Neural cell (in vitro differentiated cells): ENCODE measurements at regions not wholly inside any gene's neighbourhood (a gene's known extent, or its start where the extent isn't known, plus 50 kb on each side); places are given as distances from the start of the nearest gene placed in this dataset.

ENCODE experiments used
- H2AFZ ChIP-seq: fragments of 200-600, 300-800 bp; sonication (generic), shearing (Covaris generic); 2 replicates; pipeline ENCODE4 v1.6.0; 2014; ENCODE audit warnings: low read depth, mild to moderate bottlenecking, antibody characterized with exemption, low read length, moderate library complexity
- H3F3A ChIP-seq: fragments of 200-600 bp; shearing (Covaris generic); 2 replicates; pipeline ENCODE4 v1.6.1; 2016; ENCODE audit warnings: mild to moderate bottlenecking, moderate library complexity, mixed read lengths, antibody characterized with exemption, low read length; ENCODE audit not compliant: insufficient read depth, poor library complexity, severe bottlenecking
- H3K27ac ChIP-seq: fragments of 200-600, 300-800 bp; sonication (generic), shearing (Covaris generic); 2 replicates; pipeline ENCODE4 v1.5.1; 2014; ENCODE audit warnings: mild to moderate bottlenecking, low read length, moderate library complexity
- H3K27me3 ChIP-seq: fragments of 300-800, 200-600 bp; sonication (generic), shearing (Covaris generic); 2 replicates; pipeline ENCODE4 v1.6.0; 2014; ENCODE audit warnings: mild to moderate bottlenecking, low read depth, low read length, moderate library complexity; ENCODE audit not compliant: insufficient read depth
- H3K36me3 ChIP-seq: fragments of 300-800, 200-600 bp; sonication (generic), shearing (Covaris generic); 2 replicates; pipeline ENCODE4 v1.5.1; 2014; ENCODE audit warnings: mild to moderate bottlenecking, antibody characterized with exemption, low read length, moderate library complexity; ENCODE audit not compliant: insufficient read depth
- H3K4me2 ChIP-seq: fragments of 300-800, 200-600 bp; sonication (generic), shearing (Covaris generic); 2 replicates; pipeline ENCODE4 v1.6.0; 2014; ENCODE audit warnings: mild to moderate bottlenecking, low read length
- H3K4me3 ChIP-seq: fragments of 300-800, 200-600 bp; sonication (generic), shearing (Covaris generic); 2 replicates; pipeline ENCODE4 v1.5.1; 2014; ENCODE audit warnings: mild to moderate bottlenecking, low read length, moderate library complexity
- H3K79me2 ChIP-seq: fragments of 200-600 bp; shearing (Covaris generic); replicated peaks from 2 replicates; pipeline ENCODE4 v1.6.0; 2014; ENCODE audit warnings: mild to moderate bottlenecking, low read length, moderate library complexity; ENCODE audit not compliant: insufficient read depth
- H3K9ac ChIP-seq: fragments of 300-800, 200-600 bp; sonication (generic), shearing (Covaris generic); 2 replicates; pipeline ENCODE4 v1.6.1; 2016; ENCODE audit warnings: mild to moderate bottlenecking, low read length, mixed read lengths
- H3K9me2 ChIP-seq: fragments of 200-600 bp; shearing (Covaris generic); 2 replicates; pipeline ENCODE4 v1.6.1; 2016; ENCODE audit warnings: mild to moderate bottlenecking, low read length, mixed read lengths; ENCODE audit not compliant: insufficient read depth
- H3K9me3 ChIP-seq: fragments of 200-600, 300-800 bp; sonication (generic), shearing (Covaris generic); 2 replicates; pipeline ENCODE4 v1.6.1; 2016; ENCODE audit warnings: mild to moderate bottlenecking, mixed run types, low read length, moderate library complexity, mixed read lengths
- H4K20me1 ChIP-seq: fragments of 200-600 bp; shearing (Covaris generic); 2 replicates; pipeline ENCODE4 v1.6.1; 2016; ENCODE audit warnings: mild to moderate bottlenecking, mixed run types; ENCODE audit not compliant: insufficient read depth
- CTCF ChIP-seq: fragments of 450-650 bp; IDR thresholded peaks from 2 replicates; pipeline ENCODE4 v1.5.1; 2014; ENCODE audit warnings: antibody characterized with exemption, mild to moderate bottlenecking, moderate library complexity; ENCODE audit not compliant: poor library complexity, severe bottlenecking
- EP300 ChIP-seq: fragments of 450-650 bp; conservative IDR thresholded peaks from 2 replicates; pipeline ENCODE4 v1.6.1; 2014; ENCODE audit warnings: antibody characterized with exemption, mild to moderate bottlenecking, moderate library complexity; ENCODE audit not compliant: poor library complexity, severe bottlenecking
- EZH2 ChIP-seq: fragments of 200-600, 300-800 bp; shearing (Covaris generic), sonication (generic); IDR thresholded peaks from 2 replicates; pipeline ENCODE4 v1.6.1; 2014; ENCODE audit warnings: antibody characterized with exemption, low read length, borderline replicate concordance, mild to moderate bottlenecking; ENCODE audit not compliant: insufficient read depth, poor library complexity, severe bottlenecking
- MXI1 ChIP-seq: fragments of 450-650 bp; conservative IDR thresholded peaks from 2 replicates; pipeline ENCODE4 v1.6.1; 2014; ENCODE audit warnings: antibody characterized with exemption, mild to moderate bottlenecking; ENCODE audit not compliant: poor library complexity, severe bottlenecking
- POLR2AphosphoS5 ChIP-seq: IDR thresholded peaks from 2 replicates; pipeline ENCODE4 v1.6.1; 2012
- RAD21 ChIP-seq: fragments of 450-650 bp; conservative IDR thresholded peaks from 2 replicates; pipeline ENCODE4 v1.6.1; 2014; ENCODE audit warnings: antibody characterized with exemption, mild to moderate bottlenecking, moderate library complexity
- REST ChIP-seq: IDR thresholded peaks from 2 replicates; pipeline ENCODE4 v1.6.1; 2012; ENCODE audit warnings: borderline replicate concordance
- SMC3 ChIP-seq: fragments of 450-650 bp; conservative IDR thresholded peaks from 2 replicates; pipeline ENCODE4 v1.6.1; 2014; ENCODE audit warnings: antibody characterized with exemption, mild to moderate bottlenecking, moderate library complexity; ENCODE audit not compliant: poor library complexity
- TAF1 ChIP-seq: IDR thresholded peaks from 2 replicates; pipeline ENCODE4 v1.6.1; 2012; ENCODE audit warnings: low read depth

GRCh38 chr16:9264067-9264466 lies 172.6 kb downstream of the HAPSTR1 start:
- Histone ChIP-seq H3K27ac (no peak overlapping the region), H3K79me2 (no peaks in the 10 kb centered on the region), H3K4me3 (no peak overlapping the region), H3K9me3 (no peaks in the 10 kb centered on the region), H3K27me3 (no peaks in the 10 kb centered on the region), H3K36me3 (no peaks in the 10 kb centered on the region), H3K4me2 (no peak overlapping the region), H3K9me2 (no peaks in the 10 kb centered on the region), H3K9ac (no peak overlapping the region), H2AFZ (no peak overlapping the region), H4K20me1 (no peaks in the 10 kb centered on the region), H3F3A (no peaks in the 10 kb centered on the region)
- TF ChIP-seq RAD21 = no peak
- TF ChIP-seq CTCF = no peak
- no peak for TF ChIP-seq TAF1
- TF ChIP-seq EP300 = no peak
- TF ChIP-seq EZH2 = no peak

- H3K79me2 ChIP-seq = no peaks in the 10 kb centered on the region
Observed at GRCh38 chr16:9268446-9268845, 177.0 kb downstream of the HAPSTR1 start.

More at GRCh38 chr16:9268446-9268845, 177.0 kb downstream of the HAPSTR1 start:
- TF ChIP-seq REST (no peak), TAF1 (no peak), CTCF (no peak), POLR2AphosphoS5 (no peak), RAD21 (no peak), SMC3 (no peak), EZH2 (no peak), MXI1 (no peak), EP300 (no peak)
- Histone ChIP-seq H3K9me2 (no peaks in the 10 kb centered on the region), H3K4me2 (no peak overlapping the region), H3F3A (no peaks in the 10 kb centered on the region), H3K36me3 (no peaks in the 10 kb centered on the region), H3K27me3 (no peaks in the 10 kb centered on the region), H4K20me1 (no peaks in the 10 kb centered on the region), H3K9ac (no peak overlapping the region), H3K4me3 (no peak overlapping the region), H3K27ac (no peak overlapping the region), H3K9me3 (no peaks in the 10 kb centered on the region), H2AFZ (no peak overlapping the region)
